ENCODE measurements at regions not wholly inside any gene's neighbourhood (a gene's known extent, or its start where the extent isn't known, plus 50 kb on each side); places are given as distances from the start of the nearest gene placed in this dataset.

GRCh38 chr1:80258659-80259058, 1252.1 kb upstream of the ADGRL4 start:
- DNase-seq (ENCODE audit: low read depth), result no peak
- no peak for TF ChIP-seq CTCF (conservative IDR thresholded peaks at IDR 0.05; ENCODE audit: low read depth, low read length)
- no peak overlapping the region for H3K4me3 ChIP-seq (ENCODE audit: low read length)

GRCh38 chr1:80251591-80251990, 1245.1 kb upstream of the ADGRL4 start:
- no peak overlapping the region for H3K4me3 ChIP-seq (ENCODE audit: low read length)
- DNase-seq (ENCODE audit: low read depth), result no peak
- TF ChIP-seq CTCF (conservative IDR thresholded peaks at IDR 0.05; ENCODE audit: low read depth, low read length), result no peak

- DNase-seq (ENCODE audit: low read depth), result no peak
- no peak overlapping the region for H3K4me3 ChIP-seq (ENCODE audit: low read length)
- TF ChIP-seq CTCF (conservative IDR thresholded peaks at IDR 0.05; ENCODE audit: low read depth, low read length), result no peak
Measured at GRCh38 chr1:80251171-80251570, 1244.6 kb upstream of the ADGRL4 start.

GRCh38 chr1:80250573-80251168, 1244.1 kb upstream of the ADGRL4 start:
- H3K4me3 ChIP-seq (ENCODE audit: low read length), result no peak overlapping the region
- DNase-seq (ENCODE audit: low read depth), result no peak
- TF ChIP-seq CTCF (conservative IDR thresholded peaks at IDR 0.05; ENCODE audit: low read depth, low read length), result no peak

- DNase-seq (ENCODE audit: low read depth), result no peak
- no peak for TF ChIP-seq CTCF (conservative IDR thresholded peaks at IDR 0.05; ENCODE audit: low read depth, low read length)
- no peak overlapping the region for H3K4me3 ChIP-seq (ENCODE audit: low read length)
Measured at GRCh38 chr1:80249699-80250098, 1243.2 kb upstream of the ADGRL4 start.

GRCh38 chr1:80248886-80249285, 1242.4 kb upstream of the ADGRL4 start:
- H3K4me3 ChIP-seq (ENCODE audit: low read length), result no peak overlapping the region
- TF ChIP-seq CTCF (conservative IDR thresholded peaks at IDR 0.05; ENCODE audit: low read depth, low read length), result no peak
- DNase-seq (ENCODE audit: low read depth), result no peak

GRCh38 chr1:80245813-80246212, 1239.3 kb upstream of the ADGRL4 start:
- DNase-seq (ENCODE audit: low read depth), result no peak
- no peak for TF ChIP-seq CTCF (conservative IDR thresholded peaks at IDR 0.05; ENCODE audit: low read depth, low read length)
- H3K4me3 ChIP-seq (ENCODE audit: low read length), result no peak overlapping the region
